CD4-positive, alpha-beta T cell treated with Interleukin-6 for 4 hours (primary cell): ENCODE measurements at regions not wholly inside any gene's neighbourhood (a gene's known extent, or its start where the extent isn't known, plus 50 kb on each side); places are given as distances from the start of the nearest gene placed in this dataset.

Experiments
- DNase-seq: peaks from one replicate; pipeline ENCODE4 v3.0.0-alpha.2; 2020; ENCODE audit warnings: mixed read lengths

DNA sequence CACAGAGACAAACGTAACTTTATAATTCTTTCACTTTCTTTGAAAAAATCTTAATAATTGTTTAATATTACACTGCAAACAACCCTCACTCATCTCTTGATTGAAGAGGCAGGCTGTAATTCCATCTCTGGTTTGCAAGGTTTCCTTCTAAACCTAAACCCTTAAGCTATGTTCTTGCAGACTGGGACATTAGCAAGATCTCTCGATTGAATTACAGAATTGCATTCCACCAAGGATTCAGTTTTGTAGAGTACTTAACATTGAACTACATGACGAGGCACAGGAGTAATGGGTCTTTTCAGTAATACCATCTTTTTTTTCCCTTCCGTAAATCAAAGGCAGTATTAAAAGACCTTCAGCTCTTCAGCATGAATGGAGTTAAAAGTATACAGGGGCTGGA lies 111.6 kb upstream of the EEF1E1 start:
- no peak for DNase-seq

DNA sequence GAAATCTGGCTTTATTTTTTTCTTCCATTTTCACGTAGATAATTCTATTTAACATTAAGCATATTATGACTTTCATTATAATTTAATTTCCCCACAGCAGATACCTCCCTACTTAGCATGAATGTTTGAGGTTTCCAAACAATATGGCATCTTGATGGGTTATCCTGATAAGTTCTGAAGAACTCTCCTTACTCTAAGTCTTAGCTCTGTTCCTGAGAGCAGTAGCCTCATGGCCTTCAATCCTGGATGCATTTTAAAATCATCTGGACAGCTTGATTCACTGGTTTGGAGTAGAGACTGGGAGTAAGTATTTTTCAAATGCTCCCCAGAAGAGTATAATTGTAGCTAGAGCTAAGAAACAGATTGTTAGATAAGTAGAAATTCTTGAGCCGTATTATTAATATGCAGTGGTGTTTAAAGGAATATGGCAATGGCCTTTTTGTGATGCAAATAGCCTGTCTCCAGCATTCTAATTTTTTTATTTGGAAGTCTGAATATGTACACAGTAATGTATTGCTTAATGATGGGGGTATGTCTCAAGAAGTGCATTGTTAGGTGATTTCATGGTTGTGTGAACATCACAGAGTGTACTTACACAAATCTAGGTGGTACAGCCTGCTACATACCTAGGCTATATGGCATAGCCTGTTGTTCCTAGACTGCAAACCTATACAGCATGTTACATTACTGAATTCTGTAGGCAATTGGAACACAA lies 110.5 kb upstream of the EEF1E1 start:
- no peak for DNase-seq

DNA sequence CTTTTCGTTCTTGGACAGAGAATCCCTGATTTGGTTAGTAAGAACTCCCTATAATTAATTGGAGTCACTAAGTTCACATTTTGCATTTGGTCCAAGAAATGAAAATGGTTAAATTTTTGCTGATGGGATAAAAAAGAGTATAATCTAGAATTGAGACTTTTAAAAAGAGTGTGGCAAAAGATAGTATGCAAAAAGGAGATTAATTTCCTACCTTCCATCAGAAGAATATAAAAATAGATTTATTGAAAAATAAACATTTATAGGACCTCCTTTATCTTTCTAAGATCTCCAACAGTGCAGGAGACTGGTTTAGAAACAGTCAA lies 105.5 kb upstream of the EEF1E1 start:
- DNase-seq = no peak

DNA sequence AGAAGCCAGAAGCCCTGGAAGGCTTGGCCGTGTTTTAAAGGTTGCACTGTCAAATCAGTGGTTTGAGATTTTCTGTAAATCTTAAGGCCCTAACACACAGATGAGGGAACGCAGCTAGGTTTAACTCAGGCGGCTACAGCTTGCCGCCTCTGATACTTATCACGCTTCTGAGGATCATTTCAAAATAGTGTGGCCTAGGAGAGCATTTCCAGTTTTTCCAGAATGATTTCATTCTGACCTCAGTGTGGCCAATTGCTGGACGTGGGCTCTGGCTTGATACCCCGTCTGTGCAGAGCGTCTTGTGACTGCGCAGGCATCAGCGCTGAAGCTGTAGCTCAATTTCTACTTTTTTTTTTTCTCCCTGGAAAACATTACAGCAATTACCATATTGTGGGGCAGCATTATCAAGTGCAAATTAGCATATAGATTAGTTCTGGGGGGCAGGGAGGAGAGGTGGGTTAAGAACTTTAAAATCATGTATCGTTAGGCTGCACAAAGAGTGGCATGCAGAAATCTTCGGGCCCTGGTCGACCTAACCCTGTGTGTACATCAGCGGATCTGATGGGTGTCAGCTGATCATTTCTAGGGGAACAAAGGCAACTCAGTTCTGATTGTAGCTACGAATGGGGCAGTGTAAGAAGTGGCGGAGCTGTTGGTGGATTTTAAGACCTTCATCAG lies 105.0 kb upstream of the EEF1E1 start:
- no peak for DNase-seq

DNA sequence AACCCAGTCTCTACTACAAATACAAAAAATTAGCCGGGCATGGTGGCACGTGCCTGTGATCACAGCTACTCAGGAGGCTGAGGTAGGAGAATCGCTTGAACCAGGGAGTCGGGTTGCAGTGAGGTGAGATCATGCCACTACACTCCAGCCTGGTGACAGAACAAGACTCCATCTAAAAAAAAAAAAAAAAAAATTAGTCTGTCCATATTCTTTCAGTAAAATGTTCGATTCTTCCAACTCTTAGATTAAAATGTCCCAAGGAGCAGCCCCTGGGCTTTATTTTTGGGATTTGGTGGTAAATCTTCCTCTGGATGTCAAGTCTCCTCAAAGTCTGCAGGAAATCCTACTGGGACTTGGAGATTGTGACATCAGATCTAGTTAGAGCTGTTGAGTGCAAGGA lies 101.0 kb upstream of the EEF1E1 start:
- no peak for DNase-seq

DNA sequence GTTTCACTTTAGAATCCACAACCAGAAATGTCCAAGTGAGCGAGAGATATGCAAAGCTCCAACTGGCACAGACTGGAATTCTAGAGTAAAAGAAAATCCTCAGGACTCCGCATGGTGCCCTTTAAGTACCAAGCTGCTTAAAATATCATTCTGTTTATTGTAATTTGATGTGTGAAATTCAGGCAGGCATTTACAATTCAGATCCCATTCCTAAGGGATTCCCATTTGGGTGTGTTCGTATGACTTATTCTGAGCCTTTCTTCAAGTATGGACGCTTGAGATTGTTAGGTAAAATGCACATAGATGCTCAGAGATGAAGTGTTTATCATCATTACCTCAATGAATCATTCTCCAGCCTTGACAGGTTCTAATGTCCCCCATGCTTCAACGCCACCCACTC lies 99.3 kb upstream of the EEF1E1 start:
- no peak for DNase-seq

DNA sequence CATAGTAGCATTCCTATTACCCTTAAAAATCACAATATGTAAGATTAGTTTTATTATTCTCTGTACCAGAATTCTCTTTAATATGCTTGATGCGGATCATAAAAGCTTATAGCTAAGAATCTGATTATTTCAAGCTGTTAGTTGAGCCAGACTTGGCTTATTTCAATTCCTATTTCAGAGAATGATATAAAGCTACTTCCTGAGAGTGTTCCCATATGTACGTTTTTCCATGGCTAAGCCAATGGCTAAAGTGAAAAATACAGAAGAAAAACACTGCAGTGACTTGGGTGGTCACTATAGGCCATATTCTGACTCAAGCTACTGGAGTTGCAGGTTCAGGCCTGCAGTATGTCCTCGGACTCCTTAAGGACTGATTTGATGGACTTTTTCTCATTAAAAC lies 97.9 kb upstream of the EEF1E1 start:
- DNase-seq = no peak

DNA sequence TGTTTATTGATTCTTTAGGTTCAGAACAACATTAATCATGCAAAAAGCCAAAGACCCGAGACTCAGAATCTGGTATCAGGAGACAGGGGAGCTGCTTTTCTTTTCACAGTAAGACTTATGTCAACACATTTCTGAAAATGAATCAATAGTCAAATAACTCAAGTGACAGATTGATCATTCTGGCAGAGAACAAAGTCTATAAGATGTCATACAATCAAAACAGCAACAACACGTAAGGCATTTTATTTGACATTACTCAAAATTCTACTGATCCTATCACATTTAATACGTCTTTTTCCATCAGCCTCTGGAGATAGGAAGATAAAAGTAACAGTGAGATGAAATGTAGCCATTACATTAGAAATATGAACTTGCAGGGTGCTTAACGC lies 93.4 kb upstream of the EEF1E1 start:
- no peak for DNase-seq

DNA sequence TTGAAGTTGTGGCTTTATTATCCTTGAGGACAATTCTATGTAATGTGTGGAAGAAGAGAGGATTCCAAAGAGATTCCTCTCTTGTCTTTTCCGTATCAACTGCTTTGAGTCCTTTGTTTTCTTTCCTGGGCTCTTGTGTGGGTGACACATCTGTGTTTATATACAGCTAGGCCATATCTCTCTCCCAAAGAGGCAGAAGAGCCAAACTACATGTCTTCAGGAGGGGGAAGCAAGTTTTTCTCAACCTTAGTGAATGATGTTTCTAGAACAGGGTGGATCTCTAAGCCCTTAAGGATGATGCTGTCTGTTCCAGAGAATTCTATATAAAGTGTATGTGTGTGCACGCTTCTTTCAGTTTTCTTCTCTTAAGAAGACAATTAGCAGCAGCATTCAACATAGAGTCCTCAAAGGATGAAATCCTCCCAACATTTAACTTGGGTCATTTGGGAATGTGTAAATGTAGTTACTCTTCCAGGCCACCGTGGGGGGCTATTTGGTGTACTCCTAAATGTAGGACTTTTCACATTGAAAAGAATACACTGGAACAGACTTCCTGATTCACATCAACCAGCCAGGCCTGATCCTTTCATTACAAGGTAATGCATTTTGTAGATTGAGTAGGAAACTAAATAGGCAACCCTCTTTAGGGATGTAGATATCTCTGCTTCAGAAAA lies 92.8 kb upstream of the EEF1E1 start:
- DNase-seq = no peak

DNA sequence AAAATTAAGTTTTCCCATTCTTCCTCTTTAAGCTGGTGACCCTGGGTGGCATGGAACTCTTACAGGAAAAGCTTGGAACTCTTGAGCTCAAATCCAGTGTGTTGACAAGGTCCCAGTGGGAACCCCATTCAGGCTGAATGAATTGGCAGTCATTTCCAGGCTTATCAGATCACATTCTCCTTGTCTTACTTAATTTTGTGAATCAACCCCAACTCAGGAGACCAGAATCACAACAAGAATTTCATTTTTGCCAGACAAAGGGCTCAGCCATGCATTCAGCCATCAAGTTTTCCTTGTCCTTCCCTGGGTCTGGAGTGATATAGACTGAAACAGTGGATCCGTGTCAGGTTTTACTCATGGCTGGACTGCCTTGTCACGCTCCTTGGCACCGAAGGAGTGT lies 92.1 kb upstream of the EEF1E1 start:
- no peak for DNase-seq

DNA sequence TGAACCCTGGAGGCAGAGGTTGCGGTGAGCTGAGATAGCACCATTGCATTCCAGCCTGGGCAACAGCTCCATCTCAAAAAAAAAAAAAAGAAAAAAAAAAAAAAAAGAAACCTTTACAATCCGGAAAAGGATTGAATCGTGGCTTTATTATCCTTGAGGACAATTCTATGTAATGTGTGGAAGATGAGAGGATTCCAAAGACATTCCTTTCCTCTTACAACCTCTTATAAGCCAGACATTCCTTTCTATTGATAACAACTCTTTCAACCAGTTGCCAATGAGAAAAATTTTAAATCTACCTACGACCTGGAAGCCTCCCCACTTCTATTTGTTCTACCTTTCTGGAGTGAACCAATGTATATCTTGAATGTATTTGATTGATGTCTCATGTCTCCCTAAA lies 91.2 kb upstream of the EEF1E1 start:
- no peak for DNase-seq

DNA sequence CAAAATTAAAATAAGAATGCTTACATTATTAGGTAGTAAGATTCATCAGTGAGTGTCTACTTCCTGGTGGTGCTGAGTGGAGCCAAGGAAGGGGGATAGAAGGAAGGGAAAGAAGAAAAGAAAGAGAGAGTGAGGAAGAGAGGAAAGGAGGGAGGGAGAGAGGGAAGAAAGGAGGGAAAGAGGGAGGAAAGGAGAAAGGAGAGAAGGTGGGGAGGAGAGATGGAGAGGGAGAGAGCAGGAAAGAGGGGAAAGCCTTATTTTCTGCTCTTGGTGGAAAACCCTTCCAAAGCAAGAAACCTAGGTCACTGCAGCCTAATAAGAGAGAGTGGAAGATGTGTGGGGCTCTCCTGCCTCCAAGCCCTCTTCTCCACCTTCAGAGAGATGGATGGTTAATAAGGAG lies 90.2 kb upstream of the EEF1E1 start:
- no peak for DNase-seq

DNA sequence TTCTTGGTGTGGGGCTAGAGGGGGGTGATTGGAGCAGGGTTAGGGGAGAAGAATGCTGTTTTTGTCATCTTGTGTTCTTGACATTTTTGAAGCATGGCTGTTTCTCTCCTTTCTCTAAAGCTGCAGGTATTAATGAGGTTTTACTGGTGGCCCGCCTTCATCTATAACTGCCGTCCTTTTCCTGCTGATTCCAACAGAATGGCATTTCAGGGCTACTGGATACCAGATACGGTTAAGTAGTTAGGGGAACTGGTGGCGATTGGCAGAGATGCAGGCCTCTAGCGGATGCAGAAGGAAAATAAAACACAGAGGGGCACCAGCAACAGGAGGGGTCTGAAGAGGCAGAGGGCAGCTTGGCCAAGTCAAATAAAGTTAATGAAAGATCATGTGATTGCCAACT lies 89.7 kb upstream of the EEF1E1 start:
- DNase-seq = no peak

DNA sequence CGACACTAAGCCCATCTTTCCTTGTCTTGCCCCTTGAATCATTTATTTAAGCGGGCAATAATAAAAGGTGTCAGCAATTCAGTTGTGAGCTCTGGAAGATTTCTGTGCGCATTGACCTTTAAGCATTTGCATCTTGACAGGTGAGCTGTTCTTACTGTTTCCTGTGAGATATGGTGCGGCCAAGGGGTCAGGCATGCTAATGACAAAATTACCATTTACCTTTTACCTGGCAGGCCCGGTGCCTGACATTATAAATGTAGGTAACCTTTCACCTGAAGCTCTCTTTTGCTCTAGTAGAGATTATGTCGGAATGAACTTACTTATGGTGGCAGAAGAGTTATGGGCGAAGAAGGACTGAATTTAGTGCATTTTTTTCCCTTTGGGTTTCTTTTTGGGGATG lies 89.3 kb upstream of the EEF1E1 start:
- no peak for DNase-seq

DNA sequence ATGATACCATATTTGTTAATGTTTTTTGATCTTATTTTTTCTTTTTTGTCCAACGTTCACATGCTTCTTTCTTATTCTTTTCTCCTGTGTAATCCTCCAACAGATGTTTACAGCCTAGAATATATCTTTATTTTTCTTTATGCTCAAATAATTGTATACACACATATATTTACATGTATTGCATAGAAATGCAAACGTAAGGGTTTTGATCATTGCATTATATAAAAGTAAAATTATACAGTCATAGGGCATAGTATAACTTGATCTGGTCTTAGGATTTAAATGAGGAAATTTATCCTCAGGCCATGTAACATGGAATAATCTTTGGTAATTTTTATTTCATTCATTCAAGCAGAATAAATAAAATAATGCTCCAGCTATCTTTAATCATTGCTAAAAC lies 84.9 kb upstream of the EEF1E1 start:
- DNase-seq = no peak

DNA sequence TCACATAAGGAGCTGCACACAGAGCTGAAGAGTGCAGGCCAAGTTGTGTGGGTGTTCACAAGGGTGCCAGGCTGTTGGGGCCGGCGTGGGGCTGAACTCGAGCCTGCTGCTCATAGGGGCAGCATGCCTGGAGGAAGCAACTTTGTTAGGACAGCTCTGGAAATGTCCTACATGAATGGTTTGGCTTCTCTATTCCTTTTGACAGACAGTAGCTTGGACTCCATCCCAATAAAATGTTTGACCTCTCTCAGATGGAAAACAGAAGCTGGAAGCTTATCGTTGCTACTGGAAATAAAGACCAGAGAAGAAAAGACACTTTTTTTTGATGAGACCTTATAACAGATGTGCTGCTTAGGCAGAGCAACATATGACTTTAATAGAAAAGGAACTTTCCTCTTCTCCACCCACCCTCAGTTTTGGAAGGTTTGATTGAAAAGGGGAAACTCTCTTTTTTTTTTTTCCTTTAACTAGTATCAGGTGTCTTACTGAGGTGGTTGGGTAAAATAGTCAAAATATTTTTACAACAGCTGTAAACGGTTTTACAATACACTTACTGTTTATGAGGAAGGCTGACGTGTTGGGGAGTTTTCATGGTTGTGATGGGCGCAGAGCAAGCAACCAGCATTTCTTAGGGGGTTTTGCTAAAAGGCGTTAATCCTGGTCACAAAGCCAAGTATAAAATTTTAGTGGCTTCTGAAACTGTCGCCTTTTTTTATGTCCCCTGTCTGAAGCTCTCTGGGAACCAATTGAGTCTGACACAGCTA lies 80.7 kb upstream of the EEF1E1 start:
- no peak for DNase-seq

DNA sequence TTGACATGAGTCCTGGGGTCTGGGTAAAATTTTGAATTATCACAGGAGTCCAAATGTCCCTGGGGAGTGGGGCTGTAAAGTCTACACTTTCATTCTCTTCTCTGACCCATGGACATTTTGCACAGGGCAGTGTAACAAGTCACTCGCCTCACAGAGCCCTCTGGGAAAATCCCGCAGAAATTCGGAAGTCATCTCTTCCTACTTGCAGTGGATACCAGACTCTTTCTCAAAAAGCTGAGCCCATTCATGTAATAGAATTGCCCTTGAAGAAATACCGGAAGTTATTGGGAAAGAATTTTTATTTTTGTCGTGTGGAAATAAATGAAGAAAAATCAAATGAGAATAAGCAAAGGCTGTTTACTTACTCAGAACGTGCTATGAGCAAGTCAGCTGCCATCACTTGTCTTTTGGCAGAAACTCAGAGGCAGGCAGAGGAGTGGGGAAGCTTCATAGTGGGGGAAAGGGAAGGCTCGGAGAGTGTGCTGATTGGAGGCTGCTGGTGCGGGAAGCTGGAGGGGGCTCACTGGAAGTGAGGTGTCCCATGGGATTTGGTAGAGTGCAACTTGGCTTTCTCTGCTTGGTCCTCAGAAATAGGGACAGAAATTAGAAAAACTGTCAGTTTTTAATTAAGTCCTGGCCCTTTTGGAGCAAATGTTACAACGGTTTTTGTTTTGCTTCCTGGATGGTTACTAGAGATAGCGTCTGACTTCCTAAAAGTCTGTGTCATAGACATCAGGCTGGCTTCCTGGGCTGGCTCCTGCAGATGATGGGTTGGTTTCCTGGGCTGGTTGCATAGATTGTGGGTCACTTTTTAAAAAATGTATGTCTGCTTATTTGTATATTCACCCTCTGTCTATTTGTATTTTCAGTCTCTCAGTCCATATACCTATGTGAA lies 79.8 kb upstream of the EEF1E1 start:
- DNase-seq = no peak

DNA sequence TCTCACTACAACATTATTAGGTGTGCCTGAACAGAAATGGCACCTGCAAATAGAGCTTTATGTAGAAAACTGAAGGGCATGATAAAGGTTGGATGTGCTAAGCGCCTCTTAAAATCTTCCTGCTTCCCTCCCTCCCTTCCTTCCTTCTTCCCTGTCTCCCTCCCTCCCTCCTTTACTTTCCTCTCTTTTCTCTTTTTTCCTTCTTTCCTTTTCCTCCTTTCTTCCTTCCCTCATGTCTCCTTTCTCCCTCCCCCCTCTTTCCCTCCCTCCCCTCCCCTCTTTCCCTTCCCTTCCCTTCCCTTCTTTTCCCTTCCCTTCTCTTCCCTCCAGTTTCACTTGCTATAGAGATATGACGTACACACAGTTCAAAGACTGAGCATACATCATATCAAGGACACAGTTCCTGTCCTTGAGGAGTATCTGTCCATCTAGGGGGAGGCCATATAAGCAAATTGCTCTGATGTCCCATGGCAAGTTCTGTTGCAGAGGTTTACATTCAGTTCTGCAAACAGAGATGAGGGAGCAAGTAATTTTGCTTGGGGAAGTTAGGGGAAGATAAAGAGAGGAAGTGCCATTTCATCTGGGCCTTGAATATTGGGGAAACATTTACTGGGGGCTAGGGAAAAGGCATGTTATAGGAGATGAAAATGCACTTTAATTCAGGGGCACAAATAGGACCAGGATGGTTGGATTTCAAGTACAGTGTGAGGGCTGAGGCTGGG lies 79.0 kb upstream of the EEF1E1 start:
- no peak for DNase-seq

DNA sequence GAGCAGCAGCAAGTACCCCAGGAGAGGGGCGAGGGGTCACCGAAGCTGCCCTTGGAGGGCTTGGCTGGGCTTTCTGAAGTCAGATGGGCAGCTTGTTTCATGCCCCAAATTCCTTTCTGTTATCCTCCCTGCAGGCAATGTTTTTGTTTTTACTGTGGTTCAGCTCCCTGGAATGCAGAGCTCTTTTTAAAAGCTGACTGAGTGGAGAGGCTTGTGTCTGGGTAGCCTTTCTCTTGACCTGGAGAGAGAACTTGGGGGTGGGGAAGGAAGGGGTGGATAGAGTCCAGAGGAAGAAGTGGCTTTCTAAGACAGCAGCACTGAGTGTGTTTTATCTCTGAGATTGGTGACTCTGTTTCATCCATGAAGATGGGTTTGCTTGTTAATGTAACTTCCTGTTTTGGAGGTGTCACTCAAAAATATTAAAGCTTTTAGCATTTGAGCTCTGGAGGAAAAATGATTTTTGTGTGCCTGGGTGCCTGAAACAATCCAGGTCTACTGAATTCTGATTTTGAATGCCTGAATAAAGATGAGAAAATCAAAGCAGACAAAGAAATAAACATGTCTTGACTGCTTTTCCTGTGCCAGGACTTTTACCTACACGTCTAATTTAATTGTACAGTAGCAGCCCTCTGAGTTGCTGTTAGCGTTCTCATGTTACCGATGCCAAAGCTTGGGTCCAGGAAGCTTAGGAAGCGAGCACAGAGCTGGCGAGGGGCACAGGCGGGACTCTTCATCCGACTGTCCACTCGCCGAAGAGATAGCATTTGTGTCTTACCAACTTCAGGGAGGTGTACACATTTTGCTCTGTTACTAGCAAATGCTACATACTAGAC lies 78.2 kb upstream of the EEF1E1 start:
- no peak for DNase-seq

DNA sequence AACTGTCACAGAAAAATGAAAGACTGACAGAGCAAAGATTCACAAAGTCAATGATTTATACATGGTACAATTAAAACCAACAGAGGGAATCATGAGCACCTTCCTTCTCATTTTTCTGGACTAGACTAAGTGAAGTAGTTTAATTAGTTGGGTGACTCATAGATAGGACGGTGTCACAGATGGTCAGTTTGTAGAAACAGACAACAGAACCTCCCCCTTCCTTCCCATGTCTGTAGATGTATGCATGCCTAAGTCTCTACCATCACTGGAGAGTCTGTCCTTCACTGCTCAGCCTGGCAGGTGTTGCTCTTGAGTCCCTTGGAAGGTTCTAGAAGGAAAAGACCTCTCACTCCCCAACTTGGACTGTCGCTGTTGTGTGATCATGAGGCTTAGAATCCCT lies 75.4 kb upstream of the EEF1E1 start:
- no peak for DNase-seq
